Neural cell (in vitro differentiated cells): ENCODE measurements at regions not wholly inside any gene's neighbourhood (a gene's known extent, or its start where the extent isn't known, plus 50 kb on each side); places are given as distances from the start of the nearest gene placed in this dataset.

Source experiments
- H2AFZ ChIP-seq: fragments of 200-600, 300-800 bp; sonication (generic), shearing (Covaris generic); 2 replicates; pipeline ENCODE4 v1.6.0; 2014; ENCODE audit warnings: low read depth, mild to moderate bottlenecking, antibody characterized with exemption, low read length, moderate library complexity
- H3F3A ChIP-seq: fragments of 200-600 bp; shearing (Covaris generic); 2 replicates; pipeline ENCODE4 v1.6.1; 2016; ENCODE audit warnings: mild to moderate bottlenecking, moderate library complexity, mixed read lengths, antibody characterized with exemption, low read length; ENCODE audit not compliant: insufficient read depth, poor library complexity, severe bottlenecking
- H3K27ac ChIP-seq: fragments of 200-600, 300-800 bp; sonication (generic), shearing (Covaris generic); 2 replicates; pipeline ENCODE4 v1.5.1; 2014; ENCODE audit warnings: mild to moderate bottlenecking, low read length, moderate library complexity
- H3K27me3 ChIP-seq: fragments of 300-800, 200-600 bp; sonication (generic), shearing (Covaris generic); 2 replicates; pipeline ENCODE4 v1.6.0; 2014; ENCODE audit warnings: mild to moderate bottlenecking, low read depth, low read length, moderate library complexity; ENCODE audit not compliant: insufficient read depth
- H3K36me3 ChIP-seq: fragments of 300-800, 200-600 bp; sonication (generic), shearing (Covaris generic); 2 replicates; pipeline ENCODE4 v1.5.1; 2014; ENCODE audit warnings: mild to moderate bottlenecking, antibody characterized with exemption, low read length, moderate library complexity; ENCODE audit not compliant: insufficient read depth
- H3K4me2 ChIP-seq: fragments of 300-800, 200-600 bp; sonication (generic), shearing (Covaris generic); 2 replicates; pipeline ENCODE4 v1.6.0; 2014; ENCODE audit warnings: mild to moderate bottlenecking, low read length
- H3K4me3 ChIP-seq: fragments of 300-800, 200-600 bp; sonication (generic), shearing (Covaris generic); 2 replicates; pipeline ENCODE4 v1.5.1; 2014; ENCODE audit warnings: mild to moderate bottlenecking, low read length, moderate library complexity
- H3K79me2 ChIP-seq: fragments of 200-600 bp; shearing (Covaris generic); replicated peaks from 2 replicates; pipeline ENCODE4 v1.6.0; 2014; ENCODE audit warnings: mild to moderate bottlenecking, low read length, moderate library complexity; ENCODE audit not compliant: insufficient read depth
- H3K9ac ChIP-seq: fragments of 300-800, 200-600 bp; sonication (generic), shearing (Covaris generic); 2 replicates; pipeline ENCODE4 v1.6.1; 2016; ENCODE audit warnings: mild to moderate bottlenecking, low read length, mixed read lengths
- H3K9me2 ChIP-seq: fragments of 200-600 bp; shearing (Covaris generic); 2 replicates; pipeline ENCODE4 v1.6.1; 2016; ENCODE audit warnings: mild to moderate bottlenecking, low read length, mixed read lengths; ENCODE audit not compliant: insufficient read depth
- H3K9me3 ChIP-seq: fragments of 200-600, 300-800 bp; sonication (generic), shearing (Covaris generic); 2 replicates; pipeline ENCODE4 v1.6.1; 2016; ENCODE audit warnings: mild to moderate bottlenecking, mixed run types, low read length, moderate library complexity, mixed read lengths
- H4K20me1 ChIP-seq: fragments of 200-600 bp; shearing (Covaris generic); 2 replicates; pipeline ENCODE4 v1.6.1; 2016; ENCODE audit warnings: mild to moderate bottlenecking, mixed run types; ENCODE audit not compliant: insufficient read depth
- CTCF ChIP-seq: fragments of 450-650 bp; IDR thresholded peaks from 2 replicates; pipeline ENCODE4 v1.5.1; 2014; ENCODE audit warnings: antibody characterized with exemption, mild to moderate bottlenecking, moderate library complexity; ENCODE audit not compliant: poor library complexity, severe bottlenecking
- EP300 ChIP-seq: fragments of 450-650 bp; conservative IDR thresholded peaks from 2 replicates; pipeline ENCODE4 v1.6.1; 2014; ENCODE audit warnings: antibody characterized with exemption, mild to moderate bottlenecking, moderate library complexity; ENCODE audit not compliant: poor library complexity, severe bottlenecking
- EZH2 ChIP-seq: fragments of 200-600, 300-800 bp; shearing (Covaris generic), sonication (generic); IDR thresholded peaks from 2 replicates; pipeline ENCODE4 v1.6.1; 2014; ENCODE audit warnings: antibody characterized with exemption, low read length, borderline replicate concordance, mild to moderate bottlenecking; ENCODE audit not compliant: insufficient read depth, poor library complexity, severe bottlenecking
- MXI1 ChIP-seq: fragments of 450-650 bp; conservative IDR thresholded peaks from 2 replicates; pipeline ENCODE4 v1.6.1; 2014; ENCODE audit warnings: antibody characterized with exemption, mild to moderate bottlenecking; ENCODE audit not compliant: poor library complexity, severe bottlenecking
- POLR2AphosphoS5 ChIP-seq: IDR thresholded peaks from 2 replicates; pipeline ENCODE4 v1.6.1; 2012
- RAD21 ChIP-seq: fragments of 450-650 bp; conservative IDR thresholded peaks from 2 replicates; pipeline ENCODE4 v1.6.1; 2014; ENCODE audit warnings: antibody characterized with exemption, mild to moderate bottlenecking, moderate library complexity
- REST ChIP-seq: IDR thresholded peaks from 2 replicates; pipeline ENCODE4 v1.6.1; 2012; ENCODE audit warnings: borderline replicate concordance
- SMC3 ChIP-seq: fragments of 450-650 bp; conservative IDR thresholded peaks from 2 replicates; pipeline ENCODE4 v1.6.1; 2014; ENCODE audit warnings: antibody characterized with exemption, mild to moderate bottlenecking, moderate library complexity; ENCODE audit not compliant: poor library complexity
- TAF1 ChIP-seq: IDR thresholded peaks from 2 replicates; pipeline ENCODE4 v1.6.1; 2012; ENCODE audit warnings: low read depth

GRCh38 chr11:134802116-134802515, 390.1 kb upstream of the B3GAT1 start:
- no peaks in the 10 kb centered on the region for H4K20me1 ChIP-seq
- no peak overlapping the region for H3K4me2 ChIP-seq
- no peaks in the 10 kb centered on the region for H3K79me2 ChIP-seq
- H3K9me3 ChIP-seq, result no peaks in the 10 kb centered on the region
- peak overlapping the region; percentile 52 for H3K9ac ChIP-seq
- no peak for TF ChIP-seq CTCF
- no peak for TF ChIP-seq MXI1
- TF ChIP-seq EP300, result peak; percentile 77
- peak; percentile 75 for TF ChIP-seq REST
- TF ChIP-seq SMC3, result peak; percentile 49
- TF ChIP-seq POLR2AphosphoS5, result peak; percentile 72
- TF ChIP-seq TAF1, result peak; percentile 57
- TF ChIP-seq RAD21, result peak; percentile 49
- TF ChIP-seq EZH2, result no peak
- H2AFZ ChIP-seq, result peak overlapping the region; percentile 61
- no peaks in the 10 kb centered on the region for H3K9me2 ChIP-seq
- no peaks in the 10 kb centered on the region for H3K27me3 ChIP-seq
- peak overlapping the region; percentile 43 for H3K4me3 ChIP-seq
- H3K27ac ChIP-seq, result peak overlapping the region; percentile 56
- H3K36me3 ChIP-seq, result no peaks in the 10 kb centered on the region
- H3F3A ChIP-seq, result no peaks in the 10 kb centered on the region

- Histone ChIP-seq H3F3A (no peaks in the 10 kb centered on the region), H3K9me2 (no peaks in the 10 kb centered on the region), H3K36me3 (no peaks in the 10 kb centered on the region), H3K9me3 (no peaks in the 10 kb centered on the region), H2AFZ (peak overlapping the region; percentile 61), H3K4me3 (peak overlapping the region; percentile 43), H4K20me1 (no peaks in the 10 kb centered on the region), H3K79me2 (no peaks in the 10 kb centered on the region), H3K27me3 (no peaks in the 10 kb centered on the region), H3K27ac (peak overlapping the region; percentile 56), H3K4me2 (no peak overlapping the region), H3K9ac (peak overlapping the region; percentile 52)
- TF ChIP-seq TAF1, result no peak
These were observed 389.5 kb upstream of the B3GAT1 start for GRCh38 chr11:134801570-134801969.

GRCh38 chr11:134800826-134801225, 388.8 kb upstream of the B3GAT1 start:
- H3K4me2 ChIP-seq, result no peak overlapping the region
- no peaks in the 10 kb centered on the region for H3F3A ChIP-seq
- H3K9me2 ChIP-seq, result no peaks in the 10 kb centered on the region
- H3K27me3 ChIP-seq, result no peaks in the 10 kb centered on the region
- H3K36me3 ChIP-seq, result no peaks in the 10 kb centered on the region
- no peaks in the 10 kb centered on the region for H4K20me1 ChIP-seq
- H3K4me3 ChIP-seq, result no peak overlapping the region
- no peaks in the 10 kb centered on the region for H3K9me3 ChIP-seq
- TF ChIP-seq POLR2AphosphoS5 (peak; percentile 20), EZH2 (no peak), SMC3 (no peak), EP300 (peak; percentile 29)
- H3K79me2 ChIP-seq, result no peaks in the 10 kb centered on the region
- H3K27ac ChIP-seq, result no peak overlapping the region
- no peak overlapping the region for H2AFZ ChIP-seq
- no peak overlapping the region for H3K9ac ChIP-seq
